ENCODE measurements at regions not wholly inside any gene's neighbourhood (a gene's known extent, or its start where the extent isn't known, plus 50 kb on each side); places are given as distances from the start of the nearest gene placed in this dataset.

DNA sequence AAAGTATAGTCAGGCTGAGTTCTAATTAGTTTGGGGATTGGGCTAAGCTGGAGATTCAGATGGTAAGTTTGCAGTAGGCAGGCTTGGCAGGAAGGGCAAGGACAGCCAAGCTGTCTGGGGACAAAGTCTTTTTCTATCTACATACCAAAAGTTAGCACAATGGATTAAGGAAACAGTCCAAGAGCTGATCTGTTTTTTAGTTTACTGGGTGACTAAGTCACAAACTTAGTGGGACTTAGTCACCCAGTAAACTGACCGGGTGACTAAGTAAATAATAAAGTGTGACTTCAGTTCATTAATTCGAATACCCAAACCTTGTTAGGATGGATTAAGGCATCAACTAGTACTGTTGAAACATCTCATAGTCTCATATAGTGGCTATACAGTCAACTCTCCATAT, 1386.0 kb upstream of the CELF4 start:
- no peak overlapping the region for H3K4me3 ChIP-seq (ENCODE audit: low read length)
- H3K27me3 ChIP-seq (ENCODE audit: control insufficient read depth, insufficient read depth, low read length, poor library complexity, severe bottlenecking), result no peaks in the 10 kb centered on the region
- H3K4me1 Mint-ChIP-seq, result peaks cover 19% of the 10 kb centered on the region
- no peak overlapping the region for H3K27ac ChIP-seq (ENCODE audit: low read depth, low read length)
- H3K9ac ChIP-seq (ENCODE audit: extremely low read depth, low read length, poor library complexity, severe bottlenecking), result no peak overlapping the region
- no peak overlapping the region for H3K27ac Mint-ChIP-seq
- H3K36me3 Mint-ChIP-seq (ENCODE audit: low read depth), result peaks cover 2% of the 10 kb centered on the region
- TF ChIP-seq, protein P1, sequence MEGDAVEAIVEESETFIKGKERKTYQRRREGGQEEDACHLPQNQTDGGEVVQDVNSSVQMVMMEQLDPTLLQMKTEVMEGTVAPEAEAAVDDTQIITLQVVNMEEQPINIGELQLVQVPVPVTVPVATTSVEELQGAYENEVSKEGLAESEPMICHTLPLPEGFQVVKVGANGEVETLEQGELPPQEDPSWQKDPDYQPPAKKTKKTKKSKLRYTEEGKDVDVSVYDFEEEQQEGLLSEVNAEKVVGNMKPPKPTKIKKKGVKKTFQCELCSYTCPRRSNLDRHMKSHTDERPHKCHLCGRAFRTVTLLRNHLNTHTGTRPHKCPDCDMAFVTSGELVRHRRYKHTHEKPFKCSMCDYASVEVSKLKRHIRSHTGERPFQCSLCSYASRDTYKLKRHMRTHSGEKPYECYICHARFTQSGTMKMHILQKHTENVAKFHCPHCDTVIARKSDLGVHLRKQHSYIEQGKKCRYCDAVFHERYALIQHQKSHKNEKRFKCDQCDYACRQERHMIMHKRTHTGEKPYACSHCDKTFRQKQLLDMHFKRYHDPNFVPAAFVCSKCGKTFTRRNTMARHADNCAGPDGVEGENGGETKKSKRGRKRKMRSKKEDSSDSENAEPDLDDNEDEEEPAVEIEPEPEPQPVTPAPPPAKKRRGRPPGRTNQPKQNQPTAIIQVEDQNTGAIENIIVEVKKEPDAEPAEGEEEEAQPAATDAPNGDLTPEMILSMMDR (conservative IDR thresholded peaks at IDR 0.05), result no peak
- no peaks in the 10 kb centered on the region for H3K27me3 Mint-ChIP-seq (ENCODE audit: insufficient read depth)
- 93% methylated on average over 2 of the region's 2 CpGs; no CpG with 5 or more reads in 1 of the 2 experiments for WGBS, 2 experiments (ENCODE audit: insufficient coverage in 1 of 2, insufficient read length in 1 of 2)
- no peak overlapping the region for H3K4me3 Mint-ChIP-seq
- H3K9me3 Mint-ChIP-seq, result peaks cover 5% of the 10 kb centered on the region
- DNase-seq, result no peak
- H3K9me3 ChIP-seq (ENCODE audit: control insufficient read depth, low read length), result peaks cover 9% of the 10 kb centered on the region
- H3K36me3 ChIP-seq (ENCODE audit: control insufficient read depth, insufficient read depth, low read length), result no peaks in the 10 kb centered on the region
- peaks cover 4% of the 10 kb centered on the region for H3K4me1 ChIP-seq (ENCODE audit: control insufficient read depth, insufficient read depth, low read length)

DNA sequence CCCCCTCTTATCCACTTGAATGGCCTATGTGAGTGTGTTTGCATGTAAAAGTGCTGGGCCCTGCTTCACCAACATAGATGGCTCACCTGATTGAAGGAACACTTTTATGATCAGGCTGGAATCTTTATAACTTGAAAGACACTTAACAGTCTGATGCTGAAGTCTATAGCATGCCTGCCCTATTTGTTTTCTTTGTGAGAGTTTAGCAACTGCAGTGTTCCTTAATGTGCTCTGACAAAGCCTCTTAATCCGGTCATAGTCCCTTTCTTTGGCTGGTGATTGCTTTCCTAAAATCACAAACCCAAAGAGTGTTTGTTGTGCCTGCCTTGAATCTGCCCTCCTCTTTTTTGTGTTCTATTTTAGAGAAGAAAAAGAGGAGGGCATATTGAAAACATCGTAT, 1382.8 kb upstream of the CELF4 start:
- Mint-ChIP-seq H3K36me3 (ENCODE audit: low read depth) (peaks cover 6% of the 10 kb centered on the region), H3K4me3 (no peak overlapping the region), H3K27me3 (ENCODE audit: insufficient read depth) (no peaks in the 10 kb centered on the region), H3K27ac (peak overlapping the region; percentile 62), H3K4me1 (peaks cover 19% of the 10 kb centered on the region), H3K9me3 (peaks cover 27% of the 10 kb centered on the region)
- no peak for DNase-seq
- Histone ChIP-seq H3K9me3 (ENCODE audit: control insufficient read depth, low read length) (peaks cover 29% of the 10 kb centered on the region), H3K4me1 (ENCODE audit: control insufficient read depth, insufficient read depth, low read length) (peaks cover 4% of the 10 kb centered on the region), H3K36me3 (ENCODE audit: control insufficient read depth, insufficient read depth, low read length) (no peaks in the 10 kb centered on the region), H3K27ac (ENCODE audit: low read depth, low read length) (no peak overlapping the region), H3K4me3 (ENCODE audit: low read length) (peak overlapping the region; percentile 56), H3K27me3 (ENCODE audit: control insufficient read depth, insufficient read depth, low read length, poor library complexity, severe bottlenecking) (no peaks in the 10 kb centered on the region), H3K9ac (ENCODE audit: extremely low read depth, low read length, poor library complexity, severe bottlenecking) (no peak overlapping the region)
- WGBS, 2 experiments (ENCODE audit: insufficient coverage in 1 of 2, insufficient read length in 1 of 2), result 87% methylated on average over 2 of the region's 2 CpGs; no CpG with 5 or more reads in 1 of the 2 experiments
- TF ChIP-seq, protein P1 (conservative IDR thresholded peaks at IDR 0.05), result no peak

DNA sequence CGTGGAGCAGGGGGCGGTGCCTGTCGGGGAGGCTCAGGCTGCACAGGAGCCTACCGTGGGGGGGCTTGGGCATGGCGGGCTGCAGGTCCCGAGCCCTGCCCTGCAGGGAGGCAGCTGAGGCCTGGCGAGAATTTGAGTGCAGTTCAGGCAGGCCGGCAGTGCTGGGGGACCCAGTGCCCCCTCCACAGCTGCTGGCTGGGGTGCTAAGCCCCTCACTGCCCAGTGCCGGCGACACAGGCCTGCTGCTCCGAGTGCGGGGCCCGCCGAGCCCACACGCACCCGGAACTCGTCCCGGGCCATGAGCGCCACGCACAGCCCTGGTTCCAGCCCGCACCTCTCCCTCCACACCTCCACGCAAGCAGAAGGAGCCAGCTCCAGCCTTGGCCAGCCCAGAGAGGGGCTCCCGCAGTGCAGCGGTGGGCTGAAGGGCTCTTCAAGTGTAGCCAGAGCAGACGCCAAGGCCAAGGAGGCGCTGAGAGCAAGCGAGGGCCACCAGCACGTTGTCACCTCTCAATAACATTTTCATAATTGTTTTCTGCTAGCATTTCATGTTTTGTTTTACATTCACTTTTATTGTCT, 1378.9 kb upstream of the CELF4 start:
- Histone ChIP-seq H3K4me1 (ENCODE audit: control insufficient read depth, insufficient read depth, low read length) (peaks cover 4% of the 10 kb centered on the region), H3K36me3 (ENCODE audit: control insufficient read depth, insufficient read depth, low read length) (no peaks in the 10 kb centered on the region), H3K9me3 (ENCODE audit: control insufficient read depth, low read length) (peaks cover 33% of the 10 kb centered on the region), H3K27ac (ENCODE audit: low read depth, low read length) (no peak overlapping the region), H3K9ac (ENCODE audit: extremely low read depth, low read length, poor library complexity, severe bottlenecking) (no peak overlapping the region), H3K4me3 (ENCODE audit: low read length) (no peak overlapping the region), H3K27me3 (ENCODE audit: control insufficient read depth, insufficient read depth, low read length, poor library complexity, severe bottlenecking) (no peaks in the 10 kb centered on the region)
- H3K4me1 Mint-ChIP-seq, result peaks cover 20% of the 10 kb centered on the region
- peaks cover 6% of the 10 kb centered on the region for H3K36me3 Mint-ChIP-seq (ENCODE audit: low read depth)
- peaks cover 31% of the 10 kb centered on the region for H3K9me3 Mint-ChIP-seq
- 84 to 100% methylated on average over 2 to 28 of the region's 28 CpGs for WGBS, 2 experiments (ENCODE audit: insufficient coverage in 1 of 2, insufficient read length in 1 of 2)
- no peak overlapping the region for H3K4me3 Mint-ChIP-seq
- no peaks in the 10 kb centered on the region for H3K27me3 Mint-ChIP-seq (ENCODE audit: insufficient read depth)
- DNase-seq, result peak; percentile 43
- H3K27ac Mint-ChIP-seq, result no peak overlapping the region
- TF ChIP-seq, protein P1 (conservative IDR thresholded peaks at IDR 0.05), result no peak

Data from endodermal cell (in vitro differentiated cells).